ENCODE measurements at regions not wholly inside any gene's neighbourhood (a gene's known extent, or its start where the extent isn't known, plus 50 kb on each side); places are given as distances from the start of the nearest gene placed in this dataset.

GRCh38 chr5:167634432-167634831, 657.0 kb upstream of the WWC1 start:
- H3K27ac ChIP-seq, result no peak overlapping the region
- TF ChIP-seq CTCF (IDR thresholded peaks at IDR 0.05) (no peak), ZFX (IDR thresholded peaks at IDR 0.05; ENCODE audit: borderline replicate concordance) (no peak)

- H3K27ac ChIP-seq, result no peak overlapping the region
- TF ChIP-seq ZFX (IDR thresholded peaks at IDR 0.05; ENCODE audit: borderline replicate concordance) (no peak), CTCF (IDR thresholded peaks at IDR 0.05) (no peak)
Observed at GRCh38 chr5:167638816-167639215, 652.6 kb upstream of the WWC1 start.

- no peak overlapping the region for H3K27ac ChIP-seq
- TF ChIP-seq ZFX (IDR thresholded peaks at IDR 0.05; ENCODE audit: borderline replicate concordance) (no peak), CTCF (IDR thresholded peaks at IDR 0.05) (no peak)
Observed at GRCh38 chr5:167639273-167639672, 652.2 kb upstream of the WWC1 start.

- TF ChIP-seq CTCF (IDR thresholded peaks at IDR 0.05) (no peak), ZFX (IDR thresholded peaks at IDR 0.05; ENCODE audit: borderline replicate concordance) (no peak)
- no peak overlapping the region for H3K27ac ChIP-seq
Observed at GRCh38 chr5:167639766-167640165, 651.7 kb upstream of the WWC1 start.

GRCh38 chr5:167642181-167642580, 649.3 kb upstream of the WWC1 start:
- no peak for TF ChIP-seq ZFX (IDR thresholded peaks at IDR 0.05; ENCODE audit: borderline replicate concordance)
- H3K27ac ChIP-seq, result no peak overlapping the region

GRCh38 chr5:167642779-167643517, 648.5 kb upstream of the WWC1 start:
- no peak overlapping the region for H3K27ac ChIP-seq
- TF ChIP-seq CTCF (IDR thresholded peaks at IDR 0.05) (no peak), ZFX (IDR thresholded peaks at IDR 0.05; ENCODE audit: borderline replicate concordance) (no peak)

GRCh38 chr5:167643631-167644280, 647.7 kb upstream of the WWC1 start:
- H3K27ac ChIP-seq, result no peak overlapping the region
- TF ChIP-seq CTCF (IDR thresholded peaks at IDR 0.05) (no peak), ZFX (IDR thresholded peaks at IDR 0.05; ENCODE audit: borderline replicate concordance) (no peak)
